Nucleus accumbens (tissue), 56 donors: ENCODE measurements at regions not wholly inside any gene's neighbourhood (a gene's known extent, or its start where the extent isn't known, plus 50 kb on each side); places are given as distances from the start of the nearest gene placed in this dataset.

ENCODE experiments used
- DNase-seq, 56 donors: peaks; one replicate each; lab custom pipeline; 2025; lab: John Stamatoyannopoulos, UW

DNA sequence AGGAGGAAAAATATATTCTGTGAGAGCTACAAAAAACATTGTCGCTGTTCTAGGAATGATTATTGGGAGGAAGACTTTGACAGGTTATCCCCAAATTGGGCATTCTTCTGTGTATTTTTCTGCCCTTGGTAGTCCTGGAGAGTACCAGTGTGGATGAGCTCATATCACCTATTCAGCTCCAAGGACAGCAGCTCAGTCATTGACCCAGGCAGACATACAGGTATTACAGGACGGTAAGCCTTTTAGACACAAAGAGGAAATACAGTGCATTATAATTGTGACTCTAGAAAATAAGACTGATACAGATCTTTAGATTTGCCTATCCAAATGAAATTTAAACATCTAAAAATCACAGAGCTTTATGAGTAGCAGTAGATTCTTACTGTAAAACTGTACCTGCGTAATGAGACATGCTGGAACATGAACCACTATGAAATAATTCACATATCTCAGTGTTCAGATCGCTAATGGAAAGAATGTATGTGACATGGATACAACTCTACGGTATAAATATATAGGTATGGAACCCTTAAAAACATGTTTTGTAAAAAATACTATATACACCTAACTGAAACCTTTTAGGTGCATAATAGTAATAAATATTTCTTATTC is 56.0 kb downstream of the PLK2 start:
- no peak for DNase-seq

DNA sequence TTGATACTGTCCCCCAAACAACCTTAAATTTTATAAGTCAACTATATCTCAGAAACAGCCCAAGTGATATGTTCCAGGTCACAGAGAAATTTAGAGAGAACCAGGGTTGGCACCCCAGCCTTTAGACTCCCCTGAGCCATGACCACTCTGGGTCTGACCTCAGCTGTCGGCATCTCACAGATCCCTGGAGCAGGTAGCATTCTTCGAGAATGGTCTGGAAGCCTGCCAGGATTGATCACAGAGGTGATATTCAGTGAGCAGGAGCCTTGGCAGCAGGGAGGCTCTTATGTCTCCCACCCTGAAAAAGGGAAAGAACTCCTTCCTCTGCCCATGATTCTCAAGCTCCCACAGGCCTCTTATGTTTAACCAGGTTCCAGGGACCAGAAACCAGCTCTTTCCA is 58.2 kb downstream of the PLK2 start:
- no peak for DNase-seq

- DNase-seq: no peak
Measured at GRCh38 chr5:58400737-58401136, 59.1 kb downstream of the PLK2 start.

GRCh38 chr5:58399951-58400350 is 59.9 kb downstream of the PLK2 start:
- DNase-seq: no peak

DNA sequence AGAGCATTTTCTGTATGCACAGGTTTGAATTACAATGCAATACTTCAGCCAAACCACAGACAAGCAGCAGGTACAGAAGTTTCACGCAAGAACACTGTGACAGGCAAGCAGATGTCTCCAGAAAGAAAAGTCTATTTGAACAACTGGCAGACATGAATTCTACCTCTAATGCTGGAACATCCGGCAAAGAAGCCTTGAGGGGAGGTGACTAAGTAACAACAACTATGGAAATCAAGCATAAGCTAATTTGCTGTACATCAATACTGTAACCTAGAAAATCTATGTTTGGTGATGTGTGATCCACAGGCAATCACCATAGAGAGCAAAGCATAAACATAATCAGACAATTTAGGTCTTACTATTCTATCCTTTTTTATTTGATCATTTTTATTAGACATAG is 65.5 kb downstream of the PLK2 start:
- no peak for DNase-seq

GRCh38 chr5:58393716-58394115 is 66.2 kb downstream of the PLK2 start:
- DNase-seq: no peak

DNA sequence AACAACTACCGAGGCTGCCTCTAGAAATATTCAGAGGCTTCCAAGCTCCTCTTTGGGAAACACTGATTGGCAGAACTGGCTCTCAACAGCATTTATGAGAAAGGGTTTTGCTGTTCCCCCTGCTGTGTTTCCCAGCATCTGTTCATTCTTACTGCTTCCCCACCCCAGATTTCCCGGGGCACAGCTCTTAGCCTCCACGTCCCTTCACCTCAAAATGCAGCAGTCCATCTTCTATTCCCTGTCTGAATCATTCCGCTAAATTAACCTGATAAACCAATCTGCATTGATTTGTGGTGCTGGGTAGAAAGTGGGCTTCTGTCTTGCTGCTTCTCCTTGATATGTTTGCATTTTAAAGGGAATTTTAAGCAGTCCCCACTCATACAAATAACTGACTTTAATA is 67.4 kb downstream of the PLK2 start:
- DNase-seq: no peak

- no peak for DNase-seq
Measured at GRCh38 chr5:58383448-58383847, 76.4 kb downstream of the PLK2 start.

DNA sequence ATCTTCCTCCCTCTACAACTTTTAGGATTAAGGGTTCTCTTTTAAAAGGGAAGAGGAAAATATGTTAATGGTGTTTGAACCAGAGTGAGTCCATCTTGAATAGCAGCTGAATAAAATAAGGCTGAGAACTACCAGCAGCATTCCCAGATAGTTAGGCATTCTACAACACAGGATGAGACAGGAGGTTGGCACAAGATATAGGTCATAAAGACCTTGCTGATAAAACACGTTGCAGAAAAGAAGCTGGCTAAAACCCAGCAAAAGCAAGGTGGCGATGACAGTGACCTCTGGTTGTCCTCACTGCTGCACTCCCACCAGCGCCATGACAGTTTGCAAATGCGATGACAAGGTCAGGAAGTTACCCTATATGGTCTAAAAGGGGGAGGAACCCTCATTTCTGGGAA is 77.8 kb downstream of the PLK2 start:
- DNase-seq: no peak

DNA sequence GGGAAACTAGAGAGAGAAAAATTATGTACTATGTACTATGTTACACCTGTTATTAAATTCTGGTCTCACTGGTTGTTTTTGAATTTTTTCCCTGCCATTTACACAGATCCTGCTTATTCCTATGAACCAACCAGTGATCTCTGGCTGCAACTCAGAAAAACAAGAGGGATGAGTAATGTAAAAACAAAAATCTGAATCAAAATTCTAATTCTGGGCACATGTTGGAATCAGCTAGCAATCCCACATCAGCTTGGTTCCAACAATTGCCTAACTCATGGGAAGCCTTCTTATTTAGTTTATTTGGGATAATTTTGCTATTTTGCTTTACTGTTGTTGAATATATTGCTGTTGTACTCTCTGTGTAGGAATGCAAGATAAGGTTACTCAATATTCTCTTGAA is 78.3 kb downstream of the PLK2 start:
- no peak for DNase-seq

DNA sequence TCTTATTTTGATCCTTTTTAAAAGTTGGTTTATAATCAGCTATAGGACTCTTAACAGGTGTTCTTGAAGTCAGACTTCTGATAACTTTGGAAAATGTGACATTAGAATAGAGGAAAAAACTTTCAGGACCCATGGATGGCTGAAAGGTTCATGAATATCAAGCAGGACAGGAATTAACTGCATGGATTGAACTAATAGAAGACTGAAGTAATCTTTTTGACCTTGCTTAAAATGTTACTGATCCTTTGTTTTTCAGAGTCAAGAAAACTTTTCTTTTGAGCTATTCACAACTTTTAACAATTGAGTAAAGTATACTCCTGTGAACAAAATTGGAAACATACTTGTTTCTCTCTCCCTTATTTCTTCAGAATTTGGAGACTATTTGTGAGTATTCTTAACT is 79.2 kb downstream of the PLK2 start:
- no peak for DNase-seq

- DNase-seq: no peak
Measured at GRCh38 chr5:58378613-58379390, 81.1 kb downstream of the PLK2 start.

DNA sequence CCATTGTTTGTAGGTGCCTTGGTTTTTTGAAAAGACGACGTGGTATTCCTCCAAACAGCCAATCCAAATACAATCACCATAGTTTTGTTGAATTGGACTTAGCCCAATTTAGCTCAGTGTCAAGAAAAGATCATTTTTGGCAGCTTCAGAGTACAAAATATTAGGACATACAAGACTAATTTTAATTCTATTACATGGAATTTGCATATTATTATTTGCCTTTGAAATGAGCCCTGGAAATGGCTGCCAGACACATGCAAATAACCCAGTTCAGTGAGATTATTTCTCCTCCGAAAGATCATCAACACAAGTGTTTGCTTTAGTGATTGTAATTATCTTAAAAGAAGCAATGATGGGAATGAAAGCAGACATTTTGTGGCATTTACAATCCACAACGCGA is 89.3 kb downstream of the PLK2 start:
- DNase-seq: no peak

DNA sequence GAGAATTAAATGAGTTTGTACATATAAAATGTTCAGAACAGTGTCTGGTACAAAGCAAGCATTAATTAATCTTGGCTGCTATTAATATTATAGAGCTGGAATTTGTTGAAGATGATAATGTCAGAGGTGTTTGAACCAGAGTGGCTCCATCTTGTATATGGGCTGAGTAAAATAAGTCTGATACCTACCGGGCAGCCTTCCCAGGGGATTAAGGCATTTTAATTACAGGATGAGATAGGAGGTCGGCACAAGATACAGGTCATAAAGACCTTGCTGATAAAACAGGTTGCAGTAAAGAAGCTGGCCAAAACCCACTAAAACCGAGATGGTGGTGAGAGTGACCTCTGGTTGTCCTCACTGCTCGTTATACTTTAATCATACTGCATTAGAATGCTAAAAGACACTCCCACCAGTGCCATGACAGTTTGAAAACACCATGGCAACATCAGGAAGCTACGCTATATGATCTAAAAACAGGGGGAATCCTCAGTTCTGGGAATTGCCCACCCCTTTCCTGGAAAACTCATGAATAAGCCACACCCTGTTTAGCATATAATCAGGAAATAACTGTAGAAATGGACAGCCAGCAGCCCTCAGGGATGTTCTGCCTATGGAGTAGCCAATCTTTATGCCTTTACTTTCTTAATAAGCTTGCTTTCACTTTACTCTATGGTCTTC is 90.2 kb downstream of the PLK2 start:
- no peak for DNase-seq

DNA sequence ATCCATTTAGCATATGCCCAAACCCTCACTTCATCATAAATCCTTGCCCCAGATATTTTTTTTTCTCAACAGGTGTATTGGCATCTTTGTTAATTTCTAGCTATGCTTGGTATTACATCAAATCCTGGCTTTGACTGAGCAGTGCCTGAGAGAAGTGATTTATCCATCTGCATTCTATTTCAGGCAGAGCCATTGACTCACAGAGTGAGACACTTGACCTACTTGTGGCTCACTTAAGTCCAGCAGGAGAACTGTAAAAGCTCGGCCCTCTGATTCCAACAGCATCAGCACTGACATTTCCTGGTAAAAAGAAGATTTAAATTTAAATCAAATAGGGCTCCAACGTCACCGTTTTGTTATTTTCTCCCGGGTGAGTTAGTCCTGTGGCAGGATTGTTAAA is 93.4 kb downstream of the PLK2 start:
- no peak for DNase-seq

DNA sequence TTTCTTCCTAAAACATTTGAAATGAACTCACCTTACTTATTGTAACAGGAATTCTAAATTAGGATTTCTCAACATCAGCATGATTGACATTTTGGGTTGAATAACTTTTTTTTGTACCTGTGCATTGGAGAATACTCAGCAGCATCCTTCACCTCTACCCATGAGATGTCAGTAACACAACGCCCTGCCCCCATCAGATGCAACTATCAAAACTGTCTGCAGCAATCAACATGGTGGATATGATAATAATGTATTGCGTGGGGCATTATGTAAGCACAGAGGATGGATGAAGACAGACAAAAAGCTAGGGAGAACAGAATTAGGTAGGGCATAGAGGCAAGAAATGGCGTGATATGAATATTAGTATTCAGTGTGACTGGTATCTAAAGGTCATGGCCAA is 94.1 kb downstream of the PLK2 start:
- DNase-seq: peak in 2 of 56 donors; percentile 2 to 5

GRCh38 chr5:58363461-58364249 is 96.2 kb downstream of the PLK2 start:
- DNase-seq: no peak

- no peak for DNase-seq
Measured at GRCh38 chr5:58362135-58362534, 97.8 kb downstream of the PLK2 start.

- no peak for DNase-seq
Measured at GRCh38 chr5:58360794-58361193, 99.1 kb downstream of the PLK2 start.

DNA sequence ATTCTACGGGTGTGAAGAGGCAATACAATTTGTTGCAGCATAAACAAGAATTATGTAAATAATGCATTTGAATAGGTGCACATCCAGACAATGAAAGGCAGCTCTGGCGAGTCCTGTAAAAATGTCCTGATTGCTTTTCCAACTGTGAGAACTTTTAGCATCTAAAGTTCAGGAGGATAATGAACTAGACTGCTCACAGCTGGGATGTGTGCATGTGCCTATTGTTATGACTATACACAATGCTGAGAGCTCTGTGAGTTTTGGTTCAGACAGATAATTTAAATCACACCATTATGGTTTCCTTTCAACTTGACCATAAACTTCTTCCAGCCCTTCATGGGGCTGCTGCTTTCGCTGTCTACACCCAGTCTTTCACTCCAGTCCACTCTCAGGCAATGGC is 99.9 kb downstream of the PLK2 start:
- DNase-seq: no peak

- DNase-seq: no peak
Measured at GRCh38 chr5:58358501-58359178, 101.2 kb downstream of the PLK2 start.
